ENCODE measurements at regions not wholly inside any gene's neighbourhood (a gene's known extent, or its start where the extent isn't known, plus 50 kb on each side); places are given as distances from the start of the nearest gene placed in this dataset.

DNA sequence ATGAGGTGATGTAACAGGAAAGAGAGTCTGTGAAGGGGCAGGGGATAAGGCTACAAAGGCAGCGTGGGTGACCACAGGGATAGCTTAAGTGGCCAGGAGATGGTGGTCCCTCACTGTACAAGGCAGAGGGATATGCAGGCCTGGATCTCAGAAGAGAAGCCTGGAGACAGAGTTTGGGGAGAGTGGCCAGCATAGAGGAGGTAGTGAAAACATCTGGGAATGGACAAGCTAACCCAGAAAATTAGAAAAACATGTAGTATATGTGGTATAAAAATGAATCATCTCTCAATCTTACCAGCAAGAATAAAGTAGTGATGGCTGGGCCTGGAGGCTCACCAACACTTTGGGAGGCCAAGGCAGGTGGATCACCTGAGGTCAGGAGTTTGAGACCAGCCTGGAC, 349.2 kb upstream of the KLF4 start:
- Histone ChIP-seq H3K27me3 (ENCODE audit: insufficient read depth, low read length) (no peaks in the 10 kb centered on the region), H4K20me1 (ENCODE audit: insufficient read depth, low read length) (no peaks in the 10 kb centered on the region), H3K4me3 (ENCODE audit: low read depth, low read length, poor library complexity, severe bottlenecking) (no peak overlapping the region), H3K27ac (ENCODE audit: low read depth, low read length, poor library complexity, severe bottlenecking) (no peak overlapping the region), H3K79me2 (ENCODE audit: insufficient read depth, low read length) (no peaks in the 10 kb centered on the region), H3F3A (ENCODE audit: insufficient read depth, low read length) (no peaks in the 10 kb centered on the region), H2AFZ (ENCODE audit: low read length) (no peak overlapping the region), H3K9ac (ENCODE audit: low read length) (no peak overlapping the region), H3K9me3 (ENCODE audit: low read length) (no peaks in the 10 kb centered on the region), H3K36me3 (ENCODE audit: insufficient read depth, low read length) (no peaks in the 10 kb centered on the region), H3K4me2 (ENCODE audit: low read length) (no peak overlapping the region), H3K4me1 (ENCODE audit: insufficient read depth, low read length, severe bottlenecking) (no peaks in the 10 kb centered on the region), H3K9me2 (ENCODE audit: low read depth, low read length) (no peaks in the 10 kb centered on the region)
- no peak for TF ChIP-seq EZH2 (IDR thresholded peaks at IDR 0.05; ENCODE audit: borderline replicate concordance, low read length)
- no peak for TF ChIP-seq CTCF (IDR thresholded peaks at IDR 0.05; ENCODE audit: low read length)

GRCh38 chr9:107836300-107836699, 346.7 kb upstream of the KLF4 start:
- Histone ChIP-seq H3K9me3 (ENCODE audit: low read length) (no peaks in the 10 kb centered on the region), H3K4me3 (ENCODE audit: low read depth, low read length, poor library complexity, severe bottlenecking) (no peak overlapping the region), H3K27me3 (ENCODE audit: insufficient read depth, low read length) (no peaks in the 10 kb centered on the region; the same call in 1 of the 2 replicates), H3K9ac (ENCODE audit: low read length) (no peak overlapping the region), H3F3A (ENCODE audit: insufficient read depth, low read length) (no peaks in the 10 kb centered on the region), H3K36me3 (ENCODE audit: insufficient read depth, low read length) (no peaks in the 10 kb centered on the region), H3K4me1 (ENCODE audit: insufficient read depth, low read length, severe bottlenecking) (no peaks in the 10 kb centered on the region), H3K9me2 (ENCODE audit: low read depth, low read length) (no peaks in the 10 kb centered on the region), H4K20me1 (ENCODE audit: insufficient read depth, low read length) (no peaks in the 10 kb centered on the region), H3K79me2 (ENCODE audit: insufficient read depth, low read length) (no peaks in the 10 kb centered on the region), H3K27ac (ENCODE audit: low read depth, low read length, poor library complexity, severe bottlenecking) (no peak overlapping the region), H3K4me2 (ENCODE audit: low read length) (no peak overlapping the region), H2AFZ (ENCODE audit: low read length) (no peak overlapping the region)
- TF ChIP-seq EZH2 (IDR thresholded peaks at IDR 0.05; ENCODE audit: borderline replicate concordance, low read length) = no peak
- TF ChIP-seq CTCF (IDR thresholded peaks at IDR 0.05; ENCODE audit: low read length) = no peak

GRCh38 chr9:107833295-107833694, 343.7 kb upstream of the KLF4 start:
- H3K9me2 ChIP-seq (ENCODE audit: low read depth, low read length) = no peaks in the 10 kb centered on the region
- H3K27me3 ChIP-seq (ENCODE audit: insufficient read depth, low read length) = no peaks in the 10 kb centered on the region; the same call in 1 of the 2 replicates
- no peaks in the 10 kb centered on the region for H3K9me3 ChIP-seq (ENCODE audit: low read length)
- no peaks in the 10 kb centered on the region for H3K79me2 ChIP-seq (ENCODE audit: insufficient read depth, low read length)
- H2AFZ ChIP-seq (ENCODE audit: low read length) = no peak overlapping the region
- H3K9ac ChIP-seq (ENCODE audit: low read length) = no peak overlapping the region
- no peaks in the 10 kb centered on the region for H4K20me1 ChIP-seq (ENCODE audit: insufficient read depth, low read length)
- no peak overlapping the region for H3K4me2 ChIP-seq (ENCODE audit: low read length)
- TF ChIP-seq CTCF (IDR thresholded peaks at IDR 0.05; ENCODE audit: low read length) (no peak), EZH2 (IDR thresholded peaks at IDR 0.05; ENCODE audit: borderline replicate concordance, low read length) (no peak)
- no peak overlapping the region for H3K4me3 ChIP-seq (ENCODE audit: low read depth, low read length, poor library complexity, severe bottlenecking)
- H3K27ac ChIP-seq (ENCODE audit: low read depth, low read length, poor library complexity, severe bottlenecking) = no peak overlapping the region
- no peaks in the 10 kb centered on the region for H3F3A ChIP-seq (ENCODE audit: insufficient read depth, low read length)
- H3K4me1 ChIP-seq (ENCODE audit: insufficient read depth, low read length, severe bottlenecking) = no peaks in the 10 kb centered on the region
- H3K36me3 ChIP-seq (ENCODE audit: insufficient read depth, low read length) = no peaks in the 10 kb centered on the region

All from OCI-LY1 (cell line).